IMR-90 (cell line): ENCODE measurements at regions not wholly inside any gene's neighbourhood (a gene's known extent, or its start where the extent isn't known, plus 50 kb on each side); places are given as distances from the start of the nearest gene placed in this dataset.

Experiments used
- ATAC-seq: fragments of 200-7000 bp; cut with Tn5 transposase; 2 replicates; pipeline ENCODE4 v1.9.1; 2020; ENCODE audit warnings: low read depth, mild to moderate bottlenecking, moderate library complexity
- BruUV-seq: library from RNA; stranded (reverse); fragments of 400-500 nt; replicated peaks from 2 replicates; lab custom pipeline; 2021; lab: Mats Ljungman, UMichigan
- CTCF ChIA-PET: fragments of 300-600 bp; formaldehyde crosslinking; extraction: SDS; loops from one replicate; lab custom pipeline; 2021; ENCODE audit warnings: antibody characterized with exemption; lab: Yijun Ruan, JAX
- POLR2A ChIA-PET: fragments of 300-600 bp; sonication (Branson Sonifier 250); formaldehyde crosslinking; loops from one replicate; lab custom pipeline; 2022; ENCODE audit warnings: antibody characterized with exemption; ENCODE audit not compliant: unreplicated experiment; lab: Charles Lee
- DNase-seq: peaks from one replicate; pipeline ENCODE4 v3.0.0; 2013
- H2AFZ ChIP-seq: replicated peaks from 2 replicates; pipeline ENCODE3; 2013; ENCODE audit warnings: low read length, mild to moderate bottlenecking; ENCODE audit not compliant: poor library complexity
- H2AK5ac ChIP-seq: 2 replicates; pipeline ENCODE4 v1.6.1; 2013; ENCODE audit warnings: low read depth, low read length, inconsistent platforms
- H2AK9ac ChIP-seq: replicated peaks from 2 replicates; pipeline ENCODE3; 2013; ENCODE audit warnings: mild to moderate bottlenecking, low read depth, low read length, moderate library complexity; ENCODE audit not compliant: poor library complexity
- H2BK120ac ChIP-seq: 2 replicates; pipeline ENCODE4 v1.6.1; 2013; ENCODE audit warnings: low read depth, low read length, inconsistent platforms
- H2BK15ac ChIP-seq: 3 replicates; pipeline ENCODE4 v1.6.1; 2013; ENCODE audit warnings: low read depth, low read length, inconsistent platforms
- H2BK20ac ChIP-seq: 2 replicates; pipeline ENCODE4 v1.6.1; 2013; ENCODE audit warnings: low read depth, mild to moderate bottlenecking, inconsistent platforms, low read length, moderate library complexity
- H2BK5ac ChIP-seq: 2 replicates; pipeline ENCODE4 v1.6.1; 2013; ENCODE audit warnings: mild to moderate bottlenecking, low read depth, low read length, inconsistent platforms; ENCODE audit not compliant: poor library complexity, severe bottlenecking
- H3K14ac ChIP-seq: replicated peaks from 2 replicates; pipeline ENCODE4 v1.6.1; 2013; ENCODE audit warnings: low read depth, low read length, inconsistent platforms
- H3K18ac ChIP-seq: 2 replicates; pipeline ENCODE4 v1.6.1; 2013; ENCODE audit warnings: low read depth, low read length, control low read depth
- H3K23ac ChIP-seq: 2 replicates; pipeline ENCODE4 v1.6.1; 2013; ENCODE audit warnings: low read depth, low read length, inconsistent platforms
- H3K27ac ChIP-seq: 2 replicates; pipeline ENCODE4 v1.5.1; 2013; ENCODE audit warnings: mild to moderate bottlenecking, control low read depth, low read length; ENCODE audit not compliant: insufficient read depth
- H3K27me3 ChIP-seq: 2 replicates; pipeline ENCODE4 v1.6.1; 2013; ENCODE audit warnings: low read length; ENCODE audit not compliant: control insufficient read depth, insufficient read depth
- H3K36me3 ChIP-seq: 2 replicates; pipeline ENCODE4 v1.6.1; 2013; ENCODE audit warnings: low read length, mixed read lengths; ENCODE audit not compliant: control insufficient read depth, insufficient read depth
- H3K4ac ChIP-seq: 2 replicates; pipeline ENCODE4 v1.6.1; 2013; ENCODE audit warnings: low read depth, low read length, inconsistent platforms
- H3K4me1 ChIP-seq: 2 replicates; pipeline ENCODE4 v1.6.1; 2013; ENCODE audit warnings: low read length, mixed read lengths; ENCODE audit not compliant: control insufficient read depth, insufficient read depth
- H3K4me2 ChIP-seq: 2 replicates; pipeline ENCODE4 v1.6.1; 2013; ENCODE audit warnings: low read depth, mild to moderate bottlenecking, control low read depth, low read length, moderate library complexity
- H3K4me3 ChIP-seq: 2 replicates; pipeline ENCODE4 v1.5.1; 2013; ENCODE audit warnings: low read depth, mild to moderate bottlenecking, control low read depth, low read length, moderate library complexity; ENCODE audit not compliant: insufficient read depth
- H3K56ac ChIP-seq: 2 replicates; pipeline ENCODE4 v1.6.1; 2013; ENCODE audit warnings: low read length, inconsistent platforms; ENCODE audit not compliant: insufficient read depth; ENCODE audit errors: extremely low read depth
- H3K79me1 ChIP-seq, 2 experiments: 2 replicates each; pipeline ENCODE4 v1.6.1; 2013; ENCODE audit warnings: low read length in 2 of 2, inconsistent platforms in 1 of 2, low read depth in 1 of 2
- H3K9ac ChIP-seq: 2 replicates; pipeline ENCODE4 v1.6.1; 2013; ENCODE audit warnings: low read depth, low read length, control low read depth
- H3K9me1 ChIP-seq: 2 replicates; pipeline ENCODE4 v1.6.1; 2013; ENCODE audit warnings: low read length, inconsistent platforms; ENCODE audit not compliant: insufficient read depth
- H3K9me3 ChIP-seq: 2 replicates; pipeline ENCODE4 v1.6.1; 2013; ENCODE audit warnings: low read length; ENCODE audit not compliant: control insufficient read depth, insufficient read depth
- H4K20me1 ChIP-seq: 2 replicates; pipeline ENCODE4 v1.6.1; 2013; ENCODE audit warnings: low read length, inconsistent platforms; ENCODE audit not compliant: insufficient read depth
- H4K5ac ChIP-seq: 2 replicates; pipeline ENCODE4 v1.6.1; 2013; ENCODE audit warnings: mild to moderate bottlenecking, low read depth, low read length, control low read depth
- H4K8ac ChIP-seq, 2 experiments: 2 replicates each; pipeline ENCODE4 v1.6.1; 2013; ENCODE audit warnings: low read depth in 2 of 2, low read length in 2 of 2, control low read depth in 1 of 2, inconsistent platforms in 1 of 2
- H4K91ac ChIP-seq: 2 replicates; pipeline ENCODE4 v1.6.1; 2013; ENCODE audit warnings: low read depth, low read length, inconsistent platforms; ENCODE audit not compliant: insufficient read depth
- FOS ChIP-seq: fragments of 150-350 bp; IDR thresholded peaks from 2 replicates; pipeline ENCODE4 v1.6.1; 2016; ENCODE audit warnings: low read depth, low read length
- MAZ ChIP-seq: IDR thresholded peaks from 2 replicates; pipeline ENCODE4 v1.6.1; 2012; ENCODE audit warnings: low read depth, mild to moderate bottlenecking, low read length, improper control_type of control experiment, moderate library complexity, borderline replicate concordance
- RCOR1 ChIP-seq: IDR thresholded peaks from 2 replicates; pipeline ENCODE4 v1.6.1; 2012; ENCODE audit warnings: mild to moderate bottlenecking, low read length, improper control_type of control experiment; ENCODE audit not compliant: insufficient replicate concordance
- RFX5 ChIP-seq: IDR thresholded peaks from 2 replicates; pipeline ENCODE4 v1.8.0; 2012; ENCODE audit warnings: low read depth, mild to moderate bottlenecking, low read length, moderate library complexity
- SMC3 ChIP-seq: fragments of 150-350 bp; IDR thresholded peaks from 2 replicates; pipeline ENCODE4 v1.6.1; 2016; ENCODE audit warnings: low read depth, mild to moderate bottlenecking, antibody characterized with exemption, low read length, moderate library complexity
- WGBS, 2 experiments: methylation state at CpG; one replicate each; pipeline versions ENCODE4 v1.1.5 to v1.1.7; 2013; ENCODE audit warnings: missing lambda C conversion rate in 2 of 2; ENCODE audit not compliant: insufficient read length in 1 of 2; ENCODE audit errors: extremely low coverage in 2 of 2; 5-methylcytosine and 5-hydroxymethylcytosine counted together
- dilution Hi-C: fragments of 300-500 bp; cut with HindIII; formaldehyde crosslinking; loops from one replicate; pipeline ENCODE4 v1.14.3; 2018; ENCODE audit warnings: low sequenced_read_pairs; ENCODE audit not compliant: unreplicated experiment
- in situ Hi-C: fragments of 300-500 bp; cut with MboI; formaldehyde crosslinking; loops from 3 replicates; pipeline ENCODE4 v1.14.3; 2019; ENCODE audit warnings: low sequenced_read_pairs, inconsistent platforms, mixed read lengths
- intact Hi-C: fragments of 100-400 bp; cut with micrococcal nuclease; formaldehyde crosslinking; loops from 2 replicates; pipeline ENCODE4 v1.10.0; 2022
- TF ChIP-seq, protein P1 (sequence below): fragments of 150-350 bp; IDR thresholded peaks from 2 replicates; pipeline ENCODE4 v1.6.1; 2017; ENCODE audit warnings: mild to moderate bottlenecking, antibody characterized with exemption, low read length, low read depth

DNA sequence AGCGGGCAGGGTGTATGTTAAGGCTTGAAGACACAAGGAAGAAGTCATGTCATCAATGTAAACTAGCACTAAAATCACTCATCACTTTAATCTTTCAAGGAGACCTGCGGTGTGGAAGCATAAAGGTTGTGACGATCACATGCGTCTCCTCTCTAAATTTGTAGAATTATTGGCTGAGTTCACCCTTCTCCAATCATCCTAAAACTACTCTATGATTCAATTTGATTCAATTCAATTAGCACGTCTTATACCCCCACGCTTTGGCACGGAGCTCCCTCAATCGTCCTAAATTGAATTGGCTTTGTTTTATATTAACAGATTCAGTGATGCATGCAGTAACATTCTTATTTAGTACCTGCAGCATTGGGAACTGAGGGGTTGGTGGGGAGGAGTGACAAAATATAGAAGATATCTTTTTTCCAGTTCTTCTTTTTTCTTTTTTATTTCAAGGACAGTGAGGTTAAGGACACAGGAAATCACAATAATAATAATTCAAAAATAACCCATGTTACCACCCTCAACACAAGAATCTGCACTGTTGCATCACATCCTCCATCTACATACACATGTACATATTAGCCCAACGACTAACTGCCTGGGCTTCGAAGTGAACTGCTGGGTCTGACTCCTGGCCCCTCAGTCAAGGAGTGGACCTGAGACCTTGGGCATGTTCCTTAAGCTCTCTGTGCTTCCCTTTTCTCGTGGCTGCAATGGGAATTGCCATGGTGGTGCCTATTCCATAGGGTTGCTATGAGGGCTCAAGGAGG is 86.5 kb downstream of the LSM5 start:
- Histone ChIP-seq H2BK15ac (no peak overlapping the region), H2BK20ac (no peak overlapping the region), H3K18ac (no peak overlapping the region), H3K9me3 (no peaks in the 10 kb centered on the region), H2BK120ac (no peak overlapping the region), H3K4me1 (no peaks in the 10 kb centered on the region), H3K36me3 (no peaks in the 10 kb centered on the region), H4K5ac (no peak overlapping the region), H3K9me1 (no peaks in the 10 kb centered on the region; the same call in 1 of the 2 replicates), H2AFZ (no peak overlapping the region), H3K27me3 (no peaks in the 10 kb centered on the region), H3K4me3 (no peak overlapping the region), H3K79me1 (no peaks in the 10 kb centered on the region), H4K20me1 (no peaks in the 10 kb centered on the region), H3K4me2 (no peak overlapping the region), H4K8ac (no peak overlapping the region), H3K9ac (no peak overlapping the region), H2AK9ac (no peak overlapping the region), H3K14ac (no peak overlapping the region), H2AK5ac (no peak overlapping the region), H3K23ac (no peak overlapping the region), H3K56ac (no peak overlapping the region), H3K27ac (no peak overlapping the region), H2BK5ac (no peak overlapping the region), H3K4ac (no peak overlapping the region), H4K91ac (no peak overlapping the region)
- in situ Hi-C loops = no loop called here
- TF ChIP-seq, protein P1, sequence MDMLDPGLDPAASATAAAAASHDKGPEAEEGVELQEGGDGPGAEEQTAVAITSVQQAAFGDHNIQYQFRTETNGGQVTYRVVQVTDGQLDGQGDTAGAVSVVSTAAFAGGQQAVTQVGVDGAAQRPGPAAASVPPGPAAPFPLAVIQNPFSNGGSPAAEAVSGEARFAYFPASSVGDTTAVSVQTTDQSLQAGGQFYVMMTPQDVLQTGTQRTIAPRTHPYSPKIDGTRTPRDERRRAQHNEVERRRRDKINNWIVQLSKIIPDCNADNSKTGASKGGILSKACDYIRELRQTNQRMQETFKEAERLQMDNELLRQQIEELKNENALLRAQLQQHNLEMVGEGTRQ = no peak
- TF ChIP-seq RCOR1 (no peak), MAZ (no peak), FOS (no peak), RFX5 (no peak), SMC3 (no peak)
- dilution Hi-C loops = no loop called here
- DNase-seq = no peak
- POLR2A ChIA-PET = no interaction called here
- intact Hi-C loops = no loop called here
- no TSS peak for BruUV-seq
- CTCF ChIA-PET = no interaction called here
- no peak for ATAC-seq
- WGBS, 2 experiments = 17% methylated on average over 1 of the region's 11 CpGs; no CpG with 5 or more reads in 1 of the 2 experiments
